D341Med (cell line): ENCODE measurements at regions not wholly inside any gene's neighbourhood (a gene's known extent, or its start where the extent isn't known, plus 50 kb on each side); places are given as distances from the start of the nearest gene placed in this dataset.

Source experiments
- DNase-seq: peaks from one replicate; pipeline ENCODE4 v3.0.0; 2012; ENCODE audit warnings: low spot score

- DNase-seq: no peak
These were observed 130.2 kb upstream of the PTGFR start for GRCh38 chr1:78360584-78360983.

- DNase-seq: no peak
These were observed 123.1 kb upstream of the PTGFR start for GRCh38 chr1:78367700-78368099.

- DNase-seq: no peak
These were observed 121.2 kb upstream of the PTGFR start for GRCh38 chr1:78369546-78369945.

- no peak for DNase-seq
These were observed 120.4 kb upstream of the PTGFR start for GRCh38 chr1:78370356-78370755.

GRCh38 chr1:78370779-78371482, 119.8 kb upstream of the PTGFR start:
- no peak for DNase-seq

- DNase-seq: no peak
These were observed 117.1 kb upstream of the PTGFR start for GRCh38 chr1:78373676-78374075.

- no peak for DNase-seq
These were observed 114.8 kb upstream of the PTGFR start for GRCh38 chr1:78375996-78376395.

- DNase-seq: no peak
These were observed 113.3 kb upstream of the PTGFR start for GRCh38 chr1:78377356-78377928.

- no peak for DNase-seq
These were observed 106.9 kb upstream of the PTGFR start for GRCh38 chr1:78383923-78384322.

GRCh38 chr1:78385744-78386462, 104.9 kb upstream of the PTGFR start:
- DNase-seq: no peak

- DNase-seq: no peak
These were observed 103.6 kb upstream of the PTGFR start for GRCh38 chr1:78387201-78387600.

- no peak for DNase-seq
These were observed 102.9 kb upstream of the PTGFR start for GRCh38 chr1:78387871-78388270.

- DNase-seq: no peak
These were observed 102.5 kb upstream of the PTGFR start for GRCh38 chr1:78388275-78388674.

- no peak for DNase-seq
These were observed 89.6 kb upstream of the PTGFR start for GRCh38 chr1:78401148-78401547.

GRCh38 chr1:78408192-78408591, 82.6 kb upstream of the PTGFR start:
- DNase-seq: no peak

GRCh38 chr1:78408810-78409209, 82.0 kb upstream of the PTGFR start:
- DNase-seq: no peak

- no peak for DNase-seq
These were observed 80.1 kb upstream of the PTGFR start for GRCh38 chr1:78410643-78411042.

- no peak for DNase-seq
These were observed 79.1 kb upstream of the PTGFR start for GRCh38 chr1:78411707-78412106.

- DNase-seq: no peak
These were observed 75.6 kb upstream of the PTGFR start for GRCh38 chr1:78415165-78415564.

GRCh38 chr1:78419309-78419708, 71.5 kb upstream of the PTGFR start:
- DNase-seq: no peak

GRCh38 chr1:78420181-78420580, 70.6 kb upstream of the PTGFR start:
- DNase-seq: no peak

GRCh38 chr1:78420688-78421087, 70.1 kb upstream of the PTGFR start:
- no peak for DNase-seq

- no peak for DNase-seq
These were observed 66.1 kb upstream of the PTGFR start for GRCh38 chr1:78424720-78425119.

GRCh38 chr1:78426408-78426807, 64.4 kb upstream of the PTGFR start:
- DNase-seq: no peak
